Spinal cord (tissue), 1 donor: ENCODE measurements at regions not wholly inside any gene's neighbourhood (a gene's known extent, or its start where the extent isn't known, plus 50 kb on each side); places are given as distances from the start of the nearest gene placed in this dataset. TPM values are rescaled to one million over a fixed set of nuclear protein-coding genes. Genes with fewer than 3 reads are reported as not detected.

Experiments
- small RNA-seq: library from RNA; depleted of rRNA; stranded (forward); fragments of <200 nt; gene quantifications from one replicate; pipeline ENCODE3, GENCODE V24; 2014; ENCODE audit warnings: low replicate concordance

Small RNAs in the stretch of these regions (small RNA-seq; reads per million reads assigned to genes)
- not detected for gene RPL21P41
